ENCODE measurements at regions not wholly inside any gene's neighbourhood (a gene's known extent, or its start where the extent isn't known, plus 50 kb on each side); places are given as distances from the start of the nearest gene placed in this dataset.
"Not testable (repeated sequence)": the region's sequence is repeated elsewhere in the genome, so short reads cannot be mapped to it uniquely, and the experiment has no call there.

- H3K4me1 ChIP-seq (ENCODE audit: control insufficient read depth in 2 of 2, insufficient read depth in 1 of 2, low read depth in 1 of 2, low read length in 2 of 2); H3K9ac ChIP-seq (ENCODE audit: low read depth, low read length, poor library complexity); H2BK5ac ChIP-seq (ENCODE audit: low read length); H3K79me1 ChIP-seq (ENCODE audit: low read depth, low read length); H2AK5ac ChIP-seq (ENCODE audit: low read depth, low read length); H3K4ac ChIP-seq (ENCODE audit: low read length); H2AFZ ChIP-seq (ENCODE audit: low read length); H3K18ac ChIP-seq (ENCODE audit: low read length); H3K36me3 ChIP-seq (replicated peaks in 1 of 2; ENCODE audit: control insufficient read depth in 2 of 2, insufficient read depth in 2 of 2, low read length in 2 of 2); H2BK120ac ChIP-seq (ENCODE audit: low read depth, low read length); H3K14ac ChIP-seq (ENCODE audit: low read length); H4K91ac ChIP-seq (ENCODE audit: low read depth, low read length, poor library complexity); DNase-seq (ENCODE audit: low spot score); H3K27me3 ChIP-seq (ENCODE audit: control insufficient read depth in 3 of 3, insufficient read depth in 3 of 3, low read depth in 1 of 3, low read length in 3 of 3); H2BK15ac ChIP-seq (ENCODE audit: low read length); H3K23ac ChIP-seq (ENCODE audit: low read depth, low read length, poor library complexity); H2BK12ac ChIP-seq (ENCODE audit: low read length); H3K4me3 ChIP-seq (ENCODE audit: low read length in 2 of 2); H3K4me2 ChIP-seq (ENCODE audit: insufficient read depth, low read length, poor library complexity, severe bottlenecking); H4K8ac ChIP-seq (ENCODE audit: low read depth, low read length); H3K9me3 ChIP-seq (replicated peaks in 1 of 2; ENCODE audit: control insufficient read depth in 2 of 2, insufficient read depth in 1 of 2, low read depth in 1 of 2, low read length in 2 of 2); H3K27ac ChIP-seq (replicated peaks; ENCODE audit: low read length): not testable (repeated sequence)
- no CpG with 5 or more reads among the region's 1 CpG for WGBS, 2 donors (ENCODE audit: extremely low coverage in 2 of 2, insufficient read length in 2 of 2, insufficient replicate concordance in 1 of 2)
Measured at GRCh38 chr3:191615511-191615910, 154.5 kb downstream of the PYDC2 start.

GRCh38 chr3:191624299-191624698, 163.3 kb downstream of the PYDC2 start:
- H3K9me3 ChIP-seq (replicated peaks in 1 of 2; ENCODE audit: control insufficient read depth in 2 of 2, insufficient read depth in 1 of 2, low read depth in 1 of 2, low read length in 2 of 2), result no peaks in the 10 kb centered on the region
- H2AFZ ChIP-seq (ENCODE audit: low read length), result peak overlapping the region; percentile 59
- H3K4me3 ChIP-seq (ENCODE audit: low read length in 2 of 2), result no peak overlapping the region
- H3K23ac ChIP-seq (ENCODE audit: low read depth, low read length, poor library complexity), result no peak overlapping the region
- H3K27me3 ChIP-seq (ENCODE audit: control insufficient read depth in 3 of 3, insufficient read depth in 3 of 3, low read depth in 1 of 3, low read length in 3 of 3), result no peaks in the 10 kb centered on the region
- no peak overlapping the region for H4K8ac ChIP-seq (ENCODE audit: low read depth, low read length)
- H4K91ac ChIP-seq (ENCODE audit: low read depth, low read length, poor library complexity), result no peak overlapping the region
- no peak overlapping the region for H2AK5ac ChIP-seq (ENCODE audit: low read depth, low read length)
- no peak overlapping the region for H3K27ac ChIP-seq (replicated peaks; ENCODE audit: low read length)
- no peak overlapping the region for H2BK12ac ChIP-seq (ENCODE audit: low read length)
- H3K4ac ChIP-seq (ENCODE audit: low read length), result no peak overlapping the region
- peaks cover 2 to 4% of the 10 kb centered on the region in 2 donors for H3K4me1 ChIP-seq (ENCODE audit: control insufficient read depth in 2 of 2, insufficient read depth in 1 of 2, low read depth in 1 of 2, low read length in 2 of 2)
- no peak overlapping the region for H2BK15ac ChIP-seq (ENCODE audit: low read length)
- no peaks in the 10 kb centered on the region for H3K36me3 ChIP-seq (replicated peaks in 1 of 2; ENCODE audit: control insufficient read depth in 2 of 2, insufficient read depth in 2 of 2, low read length in 2 of 2)
- no peak overlapping the region for H2BK5ac ChIP-seq (ENCODE audit: low read length)
- H3K79me1 ChIP-seq (ENCODE audit: low read depth, low read length), result no peaks in the 10 kb centered on the region
- no peak overlapping the region for H2BK120ac ChIP-seq (ENCODE audit: low read depth, low read length)
- WGBS, 2 donors (ENCODE audit: extremely low coverage in 2 of 2, insufficient read length in 2 of 2, insufficient replicate concordance in 1 of 2), result no CpG with 5 or more reads among the region's 1 CpG
- H3K14ac ChIP-seq (ENCODE audit: low read length), result no peak overlapping the region
- H3K18ac ChIP-seq (ENCODE audit: low read length), result no peak overlapping the region
- H3K4me2 ChIP-seq (ENCODE audit: insufficient read depth, low read length, poor library complexity, severe bottlenecking), result no peak overlapping the region
- no peak overlapping the region for H3K9ac ChIP-seq (ENCODE audit: low read depth, low read length, poor library complexity)
- DNase-seq (ENCODE audit: low spot score), result no peak

DNA sequence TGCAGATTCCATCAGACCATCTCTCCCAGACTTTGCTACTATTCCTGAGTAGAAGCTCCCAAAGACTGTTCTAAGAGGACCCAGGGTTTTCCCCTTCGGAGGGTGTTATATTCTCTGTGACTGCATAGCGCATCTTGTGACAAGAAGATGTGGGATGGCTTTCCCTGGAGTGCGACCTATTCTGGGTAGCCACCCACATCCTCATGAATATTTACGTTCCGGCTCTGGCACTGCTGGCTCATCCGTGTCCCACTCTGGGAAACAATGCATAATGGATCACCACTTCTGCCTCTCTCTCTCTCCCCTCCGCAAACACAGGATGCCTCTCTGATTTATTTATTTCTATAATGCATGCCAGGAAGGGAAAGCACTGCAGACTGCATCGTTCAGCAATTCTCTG, 166.1 kb downstream of the PYDC2 start:
- peaks cover 2 to 4% of the 10 kb centered on the region in 2 donors for H3K4me1 ChIP-seq (ENCODE audit: control insufficient read depth in 2 of 2, insufficient read depth in 1 of 2, low read depth in 1 of 2, low read length in 2 of 2)
- H2BK12ac ChIP-seq (ENCODE audit: low read length), result no peak overlapping the region
- no peak overlapping the region for H3K4me3 ChIP-seq (ENCODE audit: low read length in 2 of 2)
- H4K8ac ChIP-seq (ENCODE audit: low read depth, low read length), result no peak overlapping the region
- H3K36me3 ChIP-seq (replicated peaks in 1 of 2; ENCODE audit: control insufficient read depth in 2 of 2, insufficient read depth in 2 of 2, low read length in 2 of 2), result no peaks in the 10 kb centered on the region
- no peak overlapping the region for H4K91ac ChIP-seq (ENCODE audit: low read depth, low read length, poor library complexity)
- no peak overlapping the region for H3K14ac ChIP-seq (ENCODE audit: low read length)
- H3K27ac ChIP-seq (replicated peaks; ENCODE audit: low read length), result no peak overlapping the region
- H3K79me1 ChIP-seq (ENCODE audit: low read depth, low read length), result no peaks in the 10 kb centered on the region
- no peak overlapping the region for H2BK5ac ChIP-seq (ENCODE audit: low read length)
- H2BK15ac ChIP-seq (ENCODE audit: low read length), result no peak overlapping the region
- H3K18ac ChIP-seq (ENCODE audit: low read length), result peak overlapping the region; percentile 28
- no peak overlapping the region for H3K23ac ChIP-seq (ENCODE audit: low read depth, low read length, poor library complexity)
- no peak overlapping the region for H3K4ac ChIP-seq (ENCODE audit: low read length)
- no CpG with 5 or more reads among the region's 8 CpGs for WGBS, 2 donors (ENCODE audit: extremely low coverage in 2 of 2, insufficient read length in 2 of 2, insufficient replicate concordance in 1 of 2)
- no peak overlapping the region for H2BK120ac ChIP-seq (ENCODE audit: low read depth, low read length)
- no peak overlapping the region for H2AK5ac ChIP-seq (ENCODE audit: low read depth, low read length)
- H3K27me3 ChIP-seq (ENCODE audit: control insufficient read depth in 3 of 3, insufficient read depth in 3 of 3, low read depth in 1 of 3, low read length in 3 of 3), result no peaks in the 10 kb centered on the region
- H3K9ac ChIP-seq (ENCODE audit: low read depth, low read length, poor library complexity), result no peak overlapping the region
- no peak overlapping the region for H3K4me2 ChIP-seq (ENCODE audit: insufficient read depth, low read length, poor library complexity, severe bottlenecking)
- no peak for DNase-seq (ENCODE audit: low spot score)
- H2AFZ ChIP-seq (ENCODE audit: low read length), result peak overlapping the region; percentile 71
- no peaks in the 10 kb centered on the region for H3K9me3 ChIP-seq (replicated peaks in 1 of 2; ENCODE audit: control insufficient read depth in 2 of 2, insufficient read depth in 1 of 2, low read depth in 1 of 2, low read length in 2 of 2)

DNA sequence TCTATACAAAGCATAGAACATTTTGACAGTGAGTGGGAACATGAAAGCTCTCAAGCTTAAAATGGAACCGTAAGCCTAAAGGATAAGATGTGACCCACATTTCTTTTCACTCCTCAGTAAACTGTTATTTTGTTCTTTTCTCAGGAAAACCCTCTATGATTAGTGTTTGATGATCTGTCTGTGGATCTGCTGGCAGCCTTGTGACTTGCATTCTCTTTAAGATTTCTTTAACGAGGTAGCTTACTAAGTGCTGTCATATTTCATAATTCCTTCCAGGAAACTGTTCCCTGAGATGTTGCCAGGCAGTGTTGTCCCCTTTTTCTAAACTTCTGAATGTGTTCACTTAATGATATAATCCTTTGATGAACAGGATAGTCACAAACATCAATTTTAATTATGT, 167.6 kb downstream of the PYDC2 start:
- H3K14ac ChIP-seq (ENCODE audit: low read length), result no peak overlapping the region
- no peak overlapping the region for H2BK12ac ChIP-seq (ENCODE audit: low read length)
- H3K23ac ChIP-seq (ENCODE audit: low read depth, low read length, poor library complexity), result no peak overlapping the region
- H2BK15ac ChIP-seq (ENCODE audit: low read length), result no peak overlapping the region
- H3K4me3 ChIP-seq (ENCODE audit: low read length in 2 of 2), result no peak overlapping the region
- H3K4me1 ChIP-seq (ENCODE audit: control insufficient read depth in 2 of 2, insufficient read depth in 1 of 2, low read depth in 1 of 2, low read length in 2 of 2), result peaks cover 2 to 4% of the 10 kb centered on the region in 2 donors
- no CpG with 5 or more reads among the region's 2 CpGs for WGBS, 2 donors (ENCODE audit: extremely low coverage in 2 of 2, insufficient read length in 2 of 2, insufficient replicate concordance in 1 of 2)
- DNase-seq (ENCODE audit: low spot score), result no peak
- no peaks in the 10 kb centered on the region for H3K36me3 ChIP-seq (replicated peaks in 1 of 2; ENCODE audit: control insufficient read depth in 2 of 2, insufficient read depth in 2 of 2, low read length in 2 of 2)
- no peak overlapping the region for H2AFZ ChIP-seq (ENCODE audit: low read length)
- H3K4ac ChIP-seq (ENCODE audit: low read length), result no peak overlapping the region
- H3K27ac ChIP-seq (replicated peaks; ENCODE audit: low read length), result no peak overlapping the region
- H3K4me2 ChIP-seq (ENCODE audit: insufficient read depth, low read length, poor library complexity, severe bottlenecking), result no peak overlapping the region
- H4K8ac ChIP-seq (ENCODE audit: low read depth, low read length), result no peak overlapping the region
- H2BK120ac ChIP-seq (ENCODE audit: low read depth, low read length), result no peak overlapping the region
- no peak overlapping the region for H2AK5ac ChIP-seq (ENCODE audit: low read depth, low read length)
- no peaks in the 10 kb centered on the region for H3K27me3 ChIP-seq (ENCODE audit: control insufficient read depth in 3 of 3, insufficient read depth in 3 of 3, low read depth in 1 of 3, low read length in 3 of 3)
- H2BK5ac ChIP-seq (ENCODE audit: low read length), result no peak overlapping the region
- H3K9me3 ChIP-seq (replicated peaks in 1 of 2; ENCODE audit: control insufficient read depth in 2 of 2, insufficient read depth in 1 of 2, low read depth in 1 of 2, low read length in 2 of 2), result no peaks in the 10 kb centered on the region
- H3K18ac ChIP-seq (ENCODE audit: low read length), result no peak overlapping the region
- H4K91ac ChIP-seq (ENCODE audit: low read depth, low read length, poor library complexity), result no peak overlapping the region
- H3K79me1 ChIP-seq (ENCODE audit: low read depth, low read length), result no peaks in the 10 kb centered on the region
- H3K9ac ChIP-seq (ENCODE audit: low read depth, low read length, poor library complexity), result no peak overlapping the region

Data from neuronal stem cell (in vitro differentiated cells).